GM12878 (cell line): ENCODE measurements at regions not wholly inside any gene's neighbourhood (a gene's known extent, or its start where the extent isn't known, plus 50 kb on each side); places are given as distances from the start of the nearest gene placed in this dataset.

Source experiments
- CHD1 ChIP-seq: IDR thresholded peaks from 2 replicates; pipeline ENCODE4 v1.6.1; 2012; ENCODE audit warnings: low read depth, low read length, improper control_type of control experiment
- EGR1 ChIP-seq, 2 experiments: IDR thresholded peaks; 1 replicate in 1 of 2; 2 replicates in 1 of 2; pipeline ENCODE4 v1.6.1; 2011 to 2012; ENCODE audit warnings: low read depth in 2 of 2, low read length in 2 of 2, borderline replicate concordance in 1 of 2, mild to moderate bottlenecking in 1 of 2, moderate library complexity in 1 of 2
- TARDBP ChIP-seq: IDR thresholded peaks from 2 replicates; pipeline ENCODE4 v1.6.1; 2016; ENCODE audit warnings: borderline replicate concordance
- YBX1 ChIP-seq: fragments of 450-650 bp; IDR thresholded peaks from 2 replicates; pipeline ENCODE4 v1.6.1; 2016; ENCODE audit warnings: antibody characterized with exemption
- TF ChIP-seq, protein P1 (sequence below), 3 experiments: IDR thresholded peaks in 2 of 3; conservative IDR thresholded peaks in 1 of 3; 2 replicates each; pipeline ENCODE4 v1.5.1; 2011; ENCODE audit warnings: low read depth in 3 of 3, low read length in 3 of 3, mild to moderate bottlenecking in 3 of 3, control low read depth in 2 of 3, moderate library complexity in 2 of 3, inconsistent platforms in 1 of 3, mixed read lengths in 1 of 3; ENCODE audit not compliant: control insufficient read depth in 2 of 3, insufficient read depth in 1 of 3; ENCODE audit errors: extremely low read depth in 1 of 3
- TF ChIP-seq, protein P2 (sequence below): fragments of 450-650 bp; IDR thresholded peaks from 2 replicates; pipeline ENCODE4 v1.6.1; 2014; ENCODE audit warnings: mild to moderate bottlenecking

DNA sequence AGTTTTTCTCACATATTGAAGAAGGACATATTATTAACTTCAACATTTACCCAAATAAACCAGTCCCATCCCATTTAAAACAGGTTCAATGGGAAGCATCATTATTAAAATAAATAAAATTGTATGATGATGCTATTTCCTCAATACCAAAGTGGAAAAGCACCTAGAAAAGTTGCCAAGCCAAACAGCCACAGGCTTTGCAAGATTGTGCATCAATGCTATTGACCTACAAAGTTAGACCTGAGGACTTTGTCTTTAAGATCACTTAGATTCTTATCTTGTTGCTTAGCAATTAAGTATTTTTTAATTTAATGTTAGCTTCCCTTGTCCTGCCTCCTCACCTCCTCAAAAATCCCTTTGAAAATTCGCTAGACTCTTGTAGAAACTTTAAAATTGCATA, 132.1 kb downstream of the SAMD5 start:
- TF ChIP-seq, protein P1, sequence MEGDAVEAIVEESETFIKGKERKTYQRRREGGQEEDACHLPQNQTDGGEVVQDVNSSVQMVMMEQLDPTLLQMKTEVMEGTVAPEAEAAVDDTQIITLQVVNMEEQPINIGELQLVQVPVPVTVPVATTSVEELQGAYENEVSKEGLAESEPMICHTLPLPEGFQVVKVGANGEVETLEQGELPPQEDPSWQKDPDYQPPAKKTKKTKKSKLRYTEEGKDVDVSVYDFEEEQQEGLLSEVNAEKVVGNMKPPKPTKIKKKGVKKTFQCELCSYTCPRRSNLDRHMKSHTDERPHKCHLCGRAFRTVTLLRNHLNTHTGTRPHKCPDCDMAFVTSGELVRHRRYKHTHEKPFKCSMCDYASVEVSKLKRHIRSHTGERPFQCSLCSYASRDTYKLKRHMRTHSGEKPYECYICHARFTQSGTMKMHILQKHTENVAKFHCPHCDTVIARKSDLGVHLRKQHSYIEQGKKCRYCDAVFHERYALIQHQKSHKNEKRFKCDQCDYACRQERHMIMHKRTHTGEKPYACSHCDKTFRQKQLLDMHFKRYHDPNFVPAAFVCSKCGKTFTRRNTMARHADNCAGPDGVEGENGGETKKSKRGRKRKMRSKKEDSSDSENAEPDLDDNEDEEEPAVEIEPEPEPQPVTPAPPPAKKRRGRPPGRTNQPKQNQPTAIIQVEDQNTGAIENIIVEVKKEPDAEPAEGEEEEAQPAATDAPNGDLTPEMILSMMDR (IDR thresholded peaks at IDR 0.05 in 2 of 3, conservative IDR thresholded peaks at IDR 0.05 in 1 of 3; ENCODE audit: control insufficient read depth in 2 of 3, extremely low read depth in 1 of 3, insufficient read depth in 1 of 3, low read depth in 3 of 3, low read length in 3 of 3), result no peak
- no peak for TF ChIP-seq CHD1
- TF ChIP-seq, protein P2, sequence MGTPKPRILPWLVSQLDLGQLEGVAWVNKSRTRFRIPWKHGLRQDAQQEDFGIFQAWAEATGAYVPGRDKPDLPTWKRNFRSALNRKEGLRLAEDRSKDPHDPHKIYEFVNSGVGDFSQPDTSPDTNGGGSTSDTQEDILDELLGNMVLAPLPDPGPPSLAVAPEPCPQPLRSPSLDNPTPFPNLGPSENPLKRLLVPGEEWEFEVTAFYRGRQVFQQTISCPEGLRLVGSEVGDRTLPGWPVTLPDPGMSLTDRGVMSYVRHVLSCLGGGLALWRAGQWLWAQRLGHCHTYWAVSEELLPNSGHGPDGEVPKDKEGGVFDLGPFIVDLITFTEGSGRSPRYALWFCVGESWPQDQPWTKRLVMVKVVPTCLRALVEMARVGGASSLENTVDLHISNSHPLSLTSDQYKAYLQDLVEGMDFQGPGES, result no peak
- TF ChIP-seq YBX1, result no peak
- no peak for TF ChIP-seq EGR1 (IDR thresholded peaks at IDR 0.05; ENCODE audit: borderline replicate concordance in 1 of 2, low read depth in 2 of 2, low read length in 2 of 2)
- no peak for TF ChIP-seq TARDBP
